WTC11 (cell line): ENCODE measurements at regions not wholly inside any gene's neighbourhood (a gene's known extent, or its start where the extent isn't known, plus 50 kb on each side); places are given as distances from the start of the nearest gene placed in this dataset.

ENCODE experiments used
- ATAC-seq: fragments of 200-7000 bp; cut with Tn5 transposase; 2 replicates; pipeline ENCODE4 v1.10.0; 2021; ENCODE audit warnings: mild to moderate bottlenecking, moderate library complexity
- CTCF ChIA-PET: fragments of 300-600 bp; sonication (Branson Sonifier 250); formaldehyde crosslinking; loops from one replicate; lab custom pipeline; 2021; ENCODE audit warnings: antibody characterized with exemption; lab: Charles Lee
- POLR2A ChIA-PET: fragments of 350-600 bp; sonication (Branson Sonifier 250); formaldehyde crosslinking; loops from one replicate; lab custom pipeline; 2021; ENCODE audit warnings: antibody characterized with exemption; lab: Charles Lee
- DNase-seq: peaks from one replicate; pipeline ENCODE4 v3.0.0; 2021; ENCODE audit warnings: low spot score
- H3K27ac Mint-ChIP-seq: 2 replicates; pipeline ENCODE4 v1.8.0; 2021; ENCODE audit warnings: mixed read lengths
- H3K27me3 Mint-ChIP-seq: 2 replicates; pipeline ENCODE4 v1.8.0; 2021; ENCODE audit warnings: low read depth, mild to moderate bottlenecking, moderate library complexity, mixed read lengths
- H3K36me3 Mint-ChIP-seq: 2 replicates; pipeline ENCODE4 v1.8.0; 2021; ENCODE audit warnings: mixed read lengths
- H3K4me1 Mint-ChIP-seq: 2 replicates; pipeline ENCODE4 v1.8.0; 2022; ENCODE audit warnings: mixed read lengths
- H3K4me3 Mint-ChIP-seq: 2 replicates; pipeline ENCODE4 v1.8.0; 2021; ENCODE audit warnings: mild to moderate bottlenecking, moderate library complexity, mixed read lengths
- H3K9me3 Mint-ChIP-seq: 2 replicates; pipeline ENCODE4 v1.8.0; 2021; ENCODE audit warnings: mixed read lengths
- CBFB ChIP-seq: sonication (generic); formaldehyde crosslinking; IDR thresholded peaks from 2 replicates; pipeline ENCODE4 v1.8.1; 2022; ENCODE audit warnings: mild to moderate bottlenecking, low read depth, missing genetic modification reagents
- EMX1 ChIP-seq: fragments of 250-450 bp; sonication (Bioruptor Pico); IDR thresholded peaks from 2 replicates; pipeline ENCODE4 v1.8.0; 2021; ENCODE audit warnings: mild to moderate bottlenecking
- ESRRA ChIP-seq: sonication (generic); formaldehyde crosslinking; IDR thresholded peaks from 2 replicates; pipeline ENCODE4 v1.8.1; 2022; ENCODE audit warnings: mild to moderate bottlenecking, missing genetic modification reagents, borderline replicate concordance
- FOXP1 ChIP-seq: sonication (generic); formaldehyde crosslinking; IDR thresholded peaks from 2 replicates; pipeline ENCODE4 v1.8.0; 2022; ENCODE audit warnings: missing genetic modification reagents, mild to moderate bottlenecking, moderate library complexity, borderline replicate concordance
- GABPB1 ChIP-seq: sonication (generic); formaldehyde crosslinking; IDR thresholded peaks from 2 replicates; pipeline ENCODE4 v1.8.1; 2023; ENCODE audit warnings: mild to moderate bottlenecking, missing genetic modification reagents
- NFATC4 ChIP-seq: fragments of 250-450 bp; sonication (Bioruptor Pico); IDR thresholded peaks from 2 replicates; pipeline ENCODE4 v1.9.0; 2021; ENCODE audit warnings: mild to moderate bottlenecking
- NR1H2 ChIP-seq: sonication (generic); formaldehyde crosslinking; IDR thresholded peaks from 2 replicates; pipeline ENCODE4 v1.9.0; 2021; ENCODE audit warnings: mild to moderate bottlenecking, moderate library complexity, missing genetic modification reagents
- NR2C2 ChIP-seq: sonication (generic); formaldehyde crosslinking; IDR thresholded peaks from 2 replicates; pipeline ENCODE4 v1.8.0; 2022; ENCODE audit warnings: mild to moderate bottlenecking, missing genetic modification reagents
- RORB ChIP-seq: fragments of 250-450 bp; sonication (Bioruptor Pico); IDR thresholded peaks from 2 replicates; pipeline ENCODE4 v1.9.0; 2021; ENCODE audit warnings: mild to moderate bottlenecking
- SMAD4 ChIP-seq: sonication (generic); formaldehyde crosslinking; IDR thresholded peaks from 2 replicates; pipeline ENCODE4 v1.8.0; 2022; ENCODE audit warnings: mild to moderate bottlenecking, missing genetic modification reagents
- TEAD1 ChIP-seq: sonication (generic); formaldehyde crosslinking; IDR thresholded peaks from 2 replicates; pipeline ENCODE4 v1.8.0; 2022; ENCODE audit warnings: mild to moderate bottlenecking, missing genetic modification reagents
- TP53 ChIP-seq: sonication (generic); formaldehyde crosslinking; IDR thresholded peaks from 2 replicates; pipeline ENCODE4 v1.8.1; 2023; ENCODE audit warnings: mild to moderate bottlenecking, missing genetic modification reagents
- ZNF138 ChIP-seq: sonication (generic); formaldehyde crosslinking; conservative IDR thresholded peaks from 2 replicates; pipeline ENCODE4 v1.8.1; 2022; ENCODE audit warnings: mild to moderate bottlenecking, moderate library complexity, missing genetic modification reagents
- ZNF232 ChIP-seq: sonication (generic); formaldehyde crosslinking; IDR thresholded peaks from 2 replicates; pipeline ENCODE4 v1.8.0; 2022; ENCODE audit warnings: mild to moderate bottlenecking, missing genetic modification reagents
- ZNF317 ChIP-seq: sonication (generic); formaldehyde crosslinking; IDR thresholded peaks from 2 replicates; pipeline ENCODE4 v1.8.1; 2023; ENCODE audit warnings: low read depth, mild to moderate bottlenecking, moderate library complexity, missing genetic modification reagents, borderline replicate concordance
- ZNF396 ChIP-seq: fragments of 250-450 bp; sonication (Bioruptor Pico); IDR thresholded peaks from 2 replicates; pipeline ENCODE4 v1.8.0; 2021; ENCODE audit warnings: mild to moderate bottlenecking, moderate library complexity, borderline replicate concordance
- ZNF423 ChIP-seq: fragments of 250-450 bp; sonication (Bioruptor Pico); IDR thresholded peaks from 2 replicates; pipeline ENCODE4 v2.1.2; 2022; ENCODE audit warnings: mild to moderate bottlenecking, moderate library complexity
- TF ChIP-seq, protein P1 (sequence below): sonication (generic); formaldehyde crosslinking; IDR thresholded peaks from 2 replicates; pipeline ENCODE4 v1.8.1; 2023; ENCODE audit warnings: mild to moderate bottlenecking, missing genetic modification reagents, borderline replicate concordance
- TF ChIP-seq, protein P2 (sequence below): sonication (generic); formaldehyde crosslinking; IDR thresholded peaks from 2 replicates; pipeline ENCODE4 v1.8.1; 2023; ENCODE audit warnings: mild to moderate bottlenecking, missing genetic modification reagents, moderate library complexity
- TF ChIP-seq, protein P3 (sequence below): sonication (generic); formaldehyde crosslinking; IDR thresholded peaks from 2 replicates; pipeline ENCODE4 v1.8.1; 2023; ENCODE audit warnings: mild to moderate bottlenecking, missing genetic modification reagents, moderate library complexity
- TF ChIP-seq, protein P4 (sequence below): sonication (generic); formaldehyde crosslinking; conservative IDR thresholded peaks from 2 replicates; pipeline ENCODE4 v1.8.1; 2023; ENCODE audit warnings: mild to moderate bottlenecking, low read depth, missing genetic modification reagents, moderate library complexity
- TF ChIP-seq, protein P5 (sequence below): sonication (generic); formaldehyde crosslinking; IDR thresholded peaks from 2 replicates; pipeline ENCODE4 v1.8.1; 2022; ENCODE audit warnings: mild to moderate bottlenecking, moderate library complexity, missing genetic modification reagents
- TF ChIP-seq, protein P6 (sequence below): sonication (generic); formaldehyde crosslinking; IDR thresholded peaks from 2 replicates; pipeline ENCODE4 v1.8.1; 2023; ENCODE audit warnings: mild to moderate bottlenecking, moderate library complexity, missing genetic modification reagents

DNA sequence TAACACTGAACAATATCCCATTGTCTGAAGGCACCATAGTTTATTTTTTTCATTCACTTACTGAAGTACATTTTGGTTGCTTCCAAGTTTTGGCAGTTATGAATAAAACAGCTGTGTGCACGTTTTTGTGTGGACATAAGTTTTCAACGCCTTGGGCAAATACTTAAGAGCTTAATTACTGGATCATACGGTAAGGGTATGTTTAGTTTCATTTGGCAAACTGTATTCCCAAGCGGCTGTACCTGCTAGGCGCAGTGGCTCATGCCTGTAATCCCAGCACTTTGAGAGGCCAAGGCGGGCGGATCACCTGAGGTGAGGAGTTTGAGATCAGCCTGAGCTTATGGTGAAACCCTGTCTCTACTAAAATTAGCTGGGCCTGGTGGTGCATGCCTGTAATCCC is 63.7 kb upstream of the FAM120A start (continued):
- no peak for TF ChIP-seq FOXP1
- no peak for TF ChIP-seq ZNF232 (CRISPR knock-in tag)
- TF ChIP-seq NR2C2 (CRISPR knock-in tag), result no peak
- TF ChIP-seq CBFB (CRISPR knock-in tag), result no peak
- TF ChIP-seq, protein P1, sequence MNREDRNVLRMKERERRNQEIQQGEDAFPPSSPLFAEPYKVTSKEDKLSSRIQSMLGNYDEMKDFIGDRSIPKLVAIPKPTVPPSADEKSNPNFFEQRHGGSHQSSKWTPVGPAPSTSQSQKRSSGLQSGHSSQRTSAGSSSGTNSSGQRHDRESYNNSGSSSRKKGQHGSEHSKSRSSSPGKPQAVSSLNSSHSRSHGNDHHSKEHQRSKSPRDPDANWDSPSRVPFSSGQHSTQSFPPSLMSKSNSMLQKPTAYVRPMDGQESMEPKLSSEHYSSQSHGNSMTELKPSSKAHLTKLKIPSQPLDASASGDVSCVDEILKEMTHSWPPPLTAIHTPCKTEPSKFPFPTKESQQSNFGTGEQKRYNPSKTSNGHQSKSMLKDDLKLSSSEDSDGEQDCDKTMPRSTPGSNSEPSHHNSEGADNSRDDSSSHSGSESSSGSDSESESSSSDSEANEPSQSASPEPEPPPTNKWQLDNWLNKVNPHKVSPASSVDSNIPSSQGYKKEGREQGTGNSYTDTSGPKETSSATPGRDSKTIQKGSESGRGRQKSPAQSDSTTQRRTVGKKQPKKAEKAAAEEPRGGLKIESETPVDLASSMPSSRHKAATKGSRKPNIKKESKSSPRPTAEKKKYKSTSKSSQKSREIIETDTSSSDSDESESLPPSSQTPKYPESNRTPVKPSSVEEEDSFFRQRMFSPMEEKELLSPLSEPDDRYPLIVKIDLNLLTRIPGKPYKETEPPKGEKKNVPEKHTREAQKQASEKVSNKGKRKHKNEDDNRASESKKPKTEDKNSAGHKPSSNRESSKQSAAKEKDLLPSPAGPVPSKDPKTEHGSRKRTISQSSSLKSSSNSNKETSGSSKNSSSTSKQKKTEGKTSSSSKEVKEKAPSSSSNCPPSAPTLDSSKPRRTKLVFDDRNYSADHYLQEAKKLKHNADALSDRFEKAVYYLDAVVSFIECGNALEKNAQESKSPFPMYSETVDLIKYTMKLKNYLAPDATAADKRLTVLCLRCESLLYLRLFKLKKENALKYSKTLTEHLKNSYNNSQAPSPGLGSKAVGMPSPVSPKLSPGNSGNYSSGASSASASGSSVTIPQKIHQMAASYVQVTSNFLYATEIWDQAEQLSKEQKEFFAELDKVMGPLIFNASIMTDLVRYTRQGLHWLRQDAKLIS, result no peak

DNA sequence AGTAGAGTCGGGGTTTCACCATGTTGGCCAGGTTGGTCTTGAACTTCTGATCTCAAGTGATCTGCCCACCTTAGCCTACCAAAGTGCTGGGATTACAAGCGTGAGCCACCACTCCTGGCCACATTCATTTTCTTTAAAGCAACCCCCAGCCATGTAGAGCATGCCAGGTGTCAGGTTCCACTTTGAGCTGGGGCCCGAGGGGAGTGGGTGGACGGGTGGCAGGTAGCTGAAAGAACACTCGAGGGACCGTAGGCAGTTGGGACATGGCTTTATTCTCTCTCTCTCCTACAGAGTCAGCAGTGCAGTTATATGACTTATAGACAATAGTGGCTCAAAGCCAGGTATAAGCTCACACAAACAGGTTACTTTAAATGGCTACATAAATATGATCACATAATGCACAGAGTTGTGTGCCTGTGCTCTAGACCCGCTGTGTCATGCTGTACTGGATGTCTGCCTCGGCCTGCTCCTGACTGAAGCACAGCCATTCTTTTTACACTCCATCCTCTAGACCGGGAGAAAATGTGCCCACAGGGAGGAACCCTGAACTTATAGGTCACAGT is 60.5 kb upstream of the FAM120A start:
- CTCF ChIA-PET, result interaction anchor here (0.9 kb wide), 2 partner anchors 12 to 17 kb away, joined by 3 to 4 read pairs; no protein-coding TSS in a partner anchor
- Mint-ChIP-seq H3K27ac (no peak overlapping the region; the same call in 1 of the 2 replicates), H3K4me1 (peaks cover 5% of the 10 kb centered on the region), H3K27me3 (peaks cover 8% of the 10 kb centered on the region; the same call in 1 of the 2 replicates), H3K4me3 (no peak overlapping the region)
- no peak for ATAC-seq
- POLR2A ChIA-PET, result no interaction called here
- no peak for DNase-seq
- no peak for TF ChIP-seq EMX1 (CRISPR knock-in tag)
- TF ChIP-seq, protein P2, sequence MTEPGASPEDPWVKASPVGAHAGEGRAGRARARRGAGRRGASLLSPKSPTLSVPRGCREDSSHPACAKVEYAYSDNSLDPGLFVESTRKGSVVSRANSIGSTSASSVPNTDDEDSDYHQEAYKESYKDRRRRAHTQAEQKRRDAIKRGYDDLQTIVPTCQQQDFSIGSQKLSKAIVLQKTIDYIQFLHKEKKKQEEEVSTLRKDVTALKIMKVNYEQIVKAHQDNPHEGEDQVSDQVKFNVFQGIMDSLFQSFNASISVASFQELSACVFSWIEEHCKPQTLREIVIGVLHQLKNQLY (CRISPR knock-in tag), result no peak
- TF ChIP-seq SMAD4, result no peak
- no peak for TF ChIP-seq TP53 (CRISPR knock-in tag)
- TF ChIP-seq, protein P3, sequence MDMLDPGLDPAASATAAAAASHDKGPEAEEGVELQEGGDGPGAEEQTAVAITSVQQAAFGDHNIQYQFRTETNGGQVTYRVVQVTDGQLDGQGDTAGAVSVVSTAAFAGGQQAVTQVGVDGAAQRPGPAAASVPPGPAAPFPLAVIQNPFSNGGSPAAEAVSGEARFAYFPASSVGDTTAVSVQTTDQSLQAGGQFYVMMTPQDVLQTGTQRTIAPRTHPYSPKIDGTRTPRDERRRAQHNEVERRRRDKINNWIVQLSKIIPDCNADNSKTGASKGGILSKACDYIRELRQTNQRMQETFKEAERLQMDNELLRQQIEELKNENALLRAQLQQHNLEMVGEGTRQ (CRISPR knock-in tag), result no peak
- TF ChIP-seq ZNF317 (CRISPR knock-in tag), result no peak
- no peak for TF ChIP-seq GABPB1
- no peak for TF ChIP-seq NFATC4
- TF ChIP-seq ZNF423, result no peak
- TF ChIP-seq RORB (CRISPR knock-in tag), result no peak
- TF ChIP-seq, protein P4, sequence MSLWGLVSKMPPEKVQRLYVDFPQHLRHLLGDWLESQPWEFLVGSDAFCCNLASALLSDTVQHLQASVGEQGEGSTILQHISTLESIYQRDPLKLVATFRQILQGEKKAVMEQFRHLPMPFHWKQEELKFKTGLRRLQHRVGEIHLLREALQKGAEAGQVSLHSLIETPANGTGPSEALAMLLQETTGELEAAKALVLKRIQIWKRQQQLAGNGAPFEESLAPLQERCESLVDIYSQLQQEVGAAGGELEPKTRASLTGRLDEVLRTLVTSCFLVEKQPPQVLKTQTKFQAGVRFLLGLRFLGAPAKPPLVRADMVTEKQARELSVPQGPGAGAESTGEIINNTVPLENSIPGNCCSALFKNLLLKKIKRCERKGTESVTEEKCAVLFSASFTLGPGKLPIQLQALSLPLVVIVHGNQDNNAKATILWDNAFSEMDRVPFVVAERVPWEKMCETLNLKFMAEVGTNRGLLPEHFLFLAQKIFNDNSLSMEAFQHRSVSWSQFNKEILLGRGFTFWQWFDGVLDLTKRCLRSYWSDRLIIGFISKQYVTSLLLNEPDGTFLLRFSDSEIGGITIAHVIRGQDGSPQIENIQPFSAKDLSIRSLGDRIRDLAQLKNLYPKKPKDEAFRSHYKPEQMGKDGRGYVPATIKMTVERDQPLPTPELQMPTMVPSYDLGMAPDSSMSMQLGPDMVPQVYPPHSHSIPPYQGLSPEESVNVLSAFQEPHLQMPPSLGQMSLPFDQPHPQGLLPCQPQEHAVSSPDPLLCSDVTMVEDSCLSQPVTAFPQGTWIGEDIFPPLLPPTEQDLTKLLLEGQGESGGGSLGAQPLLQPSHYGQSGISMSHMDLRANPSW (CRISPR knock-in tag), result no peak
- no peak for TF ChIP-seq NR1H2 (CRISPR knock-in tag)
- TF ChIP-seq, all 79 proteins: peak for 0
- no peaks in the 10 kb centered on the region for H3K9me3 Mint-ChIP-seq
- no peaks in the 10 kb centered on the region for H3K36me3 Mint-ChIP-seq

DNA sequence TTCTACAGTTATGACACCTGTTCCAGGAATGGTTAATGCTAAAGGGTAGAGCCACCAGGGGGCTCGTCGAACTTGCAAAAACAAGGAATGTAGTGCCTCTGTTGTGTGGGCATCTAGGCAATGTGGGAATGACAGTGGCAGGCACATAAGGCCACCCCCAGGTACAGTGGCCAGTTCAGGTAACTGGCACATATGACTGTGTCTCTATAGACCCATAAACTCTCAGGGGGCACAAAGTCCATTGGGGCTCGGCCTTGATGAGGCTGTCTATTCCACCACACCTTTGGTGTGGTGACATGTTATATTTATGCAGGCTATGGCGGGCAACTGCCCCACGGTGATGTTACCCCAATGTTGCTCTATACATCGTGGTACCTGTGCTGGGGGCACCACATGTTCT is 59.6 kb upstream of the FAM120A start:
- CTCF ChIA-PET, result interaction anchor here (0.9 kb wide), 2 partner anchors 12 to 16 kb away, joined by 3 to 4 read pairs; no protein-coding TSS in a partner anchor
- Mint-ChIP-seq H3K27me3 (peaks cover 13% of the 10 kb centered on the region; the same call in 1 of the 2 replicates), H3K27ac (no peak overlapping the region), H3K4me3 (no peak overlapping the region), H3K9me3 (no peaks in the 10 kb centered on the region), H3K36me3 (no peaks in the 10 kb centered on the region), H3K4me1 (peaks cover 5% of the 10 kb centered on the region)
- ATAC-seq (peak; percentile 18; the same call in 1 of the 2 replicates), DNase-seq (no peak)
- POLR2A ChIA-PET, result no interaction called here
- TF ChIP-seq, protein P2 (CRISPR knock-in tag), result no peak
- TF ChIP-seq ZNF396 (CRISPR knock-in tag) (no peak), TEAD1 (no peak), ESRRA (CRISPR knock-in tag) (no peak), ZNF138 (no peak)
- TF ChIP-seq, protein P5, sequence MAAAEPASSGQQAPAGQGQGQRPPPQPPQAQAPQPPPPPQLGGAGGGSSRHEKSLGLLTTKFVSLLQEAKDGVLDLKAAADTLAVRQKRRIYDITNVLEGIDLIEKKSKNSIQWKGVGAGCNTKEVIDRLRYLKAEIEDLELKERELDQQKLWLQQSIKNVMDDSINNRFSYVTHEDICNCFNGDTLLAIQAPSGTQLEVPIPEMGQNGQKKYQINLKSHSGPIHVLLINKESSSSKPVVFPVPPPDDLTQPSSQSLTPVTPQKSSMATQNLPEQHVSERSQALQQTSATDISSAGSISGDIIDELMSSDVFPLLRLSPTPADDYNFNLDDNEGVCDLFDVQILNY (CRISPR knock-in tag), result no peak
- TF ChIP-seq, protein P6, sequence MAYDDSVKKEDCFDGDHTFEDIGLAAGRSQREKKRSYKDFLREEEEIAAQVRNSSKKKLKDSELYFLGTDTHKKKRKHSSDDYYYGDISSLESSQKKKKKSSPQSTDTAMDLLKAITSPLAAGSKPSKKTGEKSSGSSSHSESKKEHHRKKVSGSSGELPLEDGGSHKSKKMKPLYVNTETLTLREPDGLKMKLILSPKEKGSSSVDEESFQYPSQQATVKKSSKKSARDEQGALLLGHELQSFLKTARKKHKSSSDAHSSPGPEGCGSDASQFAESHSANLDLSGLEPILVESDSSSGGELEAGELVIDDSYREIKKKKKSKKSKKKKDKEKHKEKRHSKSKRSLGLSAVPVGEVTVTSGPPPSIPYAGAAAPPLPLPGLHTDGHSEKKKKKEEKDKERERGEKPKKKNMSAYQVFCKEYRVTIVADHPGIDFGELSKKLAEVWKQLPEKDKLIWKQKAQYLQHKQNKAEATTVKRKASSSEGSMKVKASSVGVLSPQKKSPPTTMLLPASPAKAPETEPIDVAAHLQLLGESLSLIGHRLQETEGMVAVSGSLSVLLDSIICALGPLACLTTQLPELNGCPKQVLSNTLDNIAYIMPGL, result no peak
